HG03442 (cell line): ENCODE measurements at regions not wholly inside any gene's neighbourhood (a gene's known extent, or its start where the extent isn't known, plus 50 kb on each side); places are given as distances from the start of the nearest gene placed in this dataset.

Experiments
- ATAC-seq: cut with Tn5 transposase; IDR thresholded peaks from one replicate; pipeline ENCODE4 v1.9.1; 2021; ENCODE audit warnings: mild to moderate bottlenecking, moderate library complexity; ENCODE audit not compliant: unreplicated experiment

DNA sequence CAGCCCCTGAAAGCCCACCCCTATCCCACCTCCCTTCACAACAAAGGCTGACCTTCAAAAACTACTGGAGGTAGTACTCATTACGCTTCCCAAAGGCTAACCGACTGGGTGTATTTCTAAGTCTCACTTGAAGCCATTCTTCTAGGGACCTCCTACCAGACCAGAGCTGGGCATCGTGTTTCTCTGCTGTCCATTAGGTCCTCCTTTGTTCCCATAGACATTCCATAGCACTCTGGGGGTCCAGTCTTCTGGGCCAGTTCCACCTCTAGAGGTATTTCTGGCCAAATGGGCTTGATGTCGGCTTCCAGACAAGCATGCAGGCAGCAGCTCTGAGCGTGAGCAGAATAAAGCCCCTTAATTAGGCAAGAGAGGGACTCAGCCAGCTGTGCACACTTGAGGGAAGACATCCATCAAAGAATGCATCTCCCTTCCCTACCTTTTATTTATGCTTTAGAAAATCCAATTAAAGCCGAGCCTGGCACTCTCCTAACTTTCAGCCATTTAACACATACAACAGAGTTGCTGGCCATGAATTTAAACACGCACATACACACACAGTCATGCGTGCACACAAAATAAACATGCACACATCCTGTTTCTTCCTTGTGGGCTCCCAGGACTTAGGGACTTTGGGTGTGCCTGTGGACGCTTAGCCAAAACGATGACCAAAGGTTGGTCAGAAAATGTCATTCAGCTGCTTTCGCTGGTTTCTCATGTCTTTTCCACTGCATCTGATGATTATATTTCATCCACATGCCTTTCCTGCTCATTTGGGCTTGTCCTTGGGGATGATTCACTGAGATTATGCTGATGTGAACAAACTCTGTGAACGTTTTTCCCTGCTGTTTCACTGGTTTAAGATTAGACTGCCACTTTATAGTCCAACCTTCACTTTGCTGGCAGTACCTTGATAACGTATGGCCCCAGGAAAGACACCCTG, 362.0 kb upstream of the NFE2L3 start:
- no peak for ATAC-seq

DNA sequence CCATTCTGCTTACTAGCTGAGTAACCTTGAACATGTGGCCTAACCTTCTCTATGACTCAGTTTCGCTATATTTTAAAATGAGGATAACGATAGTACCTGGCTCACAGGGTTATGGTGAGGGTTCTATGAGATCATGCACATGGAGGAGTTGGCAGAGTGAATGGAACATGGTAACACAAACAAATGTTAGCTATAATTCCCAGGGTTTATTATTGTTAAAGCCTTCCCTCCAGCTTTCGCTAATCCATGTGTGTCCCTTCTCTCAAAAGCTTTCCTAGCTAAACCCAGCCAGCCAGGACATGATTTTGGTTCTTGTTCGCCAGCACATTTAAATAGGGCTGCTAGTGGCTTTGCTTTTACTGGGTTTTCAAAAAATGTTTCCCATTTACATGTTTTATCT, 361.0 kb upstream of the NFE2L3 start:
- ATAC-seq, result no peak

DNA sequence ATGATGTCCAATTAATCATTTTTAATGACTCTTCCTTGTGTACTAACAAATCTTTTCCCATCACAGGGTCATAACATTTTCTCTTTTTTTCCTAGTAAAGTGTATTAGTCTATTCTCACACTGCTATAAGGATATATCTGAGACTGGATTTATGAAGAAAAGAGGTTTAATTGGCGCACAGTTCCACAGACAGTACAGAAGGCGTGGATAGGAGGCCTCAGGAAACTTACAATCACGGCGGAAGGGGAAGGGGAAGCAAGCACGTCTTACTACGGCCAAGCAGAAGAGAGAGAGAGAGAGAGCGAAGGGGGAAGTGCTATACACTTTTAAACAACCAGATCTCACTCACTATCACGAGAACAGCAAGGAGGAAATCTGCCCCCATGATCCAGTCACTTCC, 359.4 kb upstream of the NFE2L3 start:
- ATAC-seq, result no peak

- no peak for ATAC-seq
These were observed 356.2 kb upstream of the NFE2L3 start for GRCh38 chr7:25795824-25796235.

- ATAC-seq, result no peak
These were observed 353.7 kb upstream of the NFE2L3 start for GRCh38 chr7:25798344-25798743.

DNA sequence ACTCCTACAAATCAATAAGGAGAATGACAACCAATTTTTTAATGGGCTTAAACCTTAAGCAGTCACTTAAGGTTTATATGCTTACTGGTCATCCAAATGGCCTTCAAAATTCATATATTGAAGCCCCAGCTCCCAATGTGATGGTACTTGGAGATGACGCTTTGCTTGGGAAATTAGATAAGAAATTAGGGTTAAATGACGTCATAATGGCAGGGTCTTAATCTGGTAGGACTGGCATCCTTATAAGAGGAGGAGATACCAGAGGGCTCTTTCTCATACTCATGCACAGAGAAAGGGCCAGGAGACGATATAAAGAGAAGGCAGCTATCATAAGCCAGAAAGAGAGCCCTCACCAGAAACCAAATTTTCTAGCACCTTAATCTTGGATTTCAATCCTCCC, 350.8 kb upstream of the NFE2L3 start:
- no peak for ATAC-seq

DNA sequence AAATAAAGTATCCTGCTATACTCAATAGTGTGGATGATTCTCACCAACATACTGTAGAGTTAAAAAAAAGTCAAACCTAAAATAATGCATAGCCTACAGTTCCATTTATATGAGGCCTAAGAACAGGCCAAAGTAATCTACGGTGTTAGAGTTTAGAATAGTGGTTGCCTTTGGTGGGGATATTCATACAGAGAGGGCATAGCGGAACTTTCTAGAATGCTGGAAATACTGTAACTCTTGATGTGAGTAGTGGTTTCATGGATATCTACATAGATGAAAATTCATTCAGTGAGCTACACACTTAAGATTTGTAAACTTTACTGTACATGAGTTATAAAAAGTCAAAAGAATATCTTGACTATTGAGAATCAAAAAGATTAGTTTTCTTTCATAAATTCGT, 349.9 kb upstream of the NFE2L3 start:
- no peak for ATAC-seq

GRCh38 chr7:25802473-25802872, 349.5 kb upstream of the NFE2L3 start:
- ATAC-seq, result peak; percentile 61

DNA sequence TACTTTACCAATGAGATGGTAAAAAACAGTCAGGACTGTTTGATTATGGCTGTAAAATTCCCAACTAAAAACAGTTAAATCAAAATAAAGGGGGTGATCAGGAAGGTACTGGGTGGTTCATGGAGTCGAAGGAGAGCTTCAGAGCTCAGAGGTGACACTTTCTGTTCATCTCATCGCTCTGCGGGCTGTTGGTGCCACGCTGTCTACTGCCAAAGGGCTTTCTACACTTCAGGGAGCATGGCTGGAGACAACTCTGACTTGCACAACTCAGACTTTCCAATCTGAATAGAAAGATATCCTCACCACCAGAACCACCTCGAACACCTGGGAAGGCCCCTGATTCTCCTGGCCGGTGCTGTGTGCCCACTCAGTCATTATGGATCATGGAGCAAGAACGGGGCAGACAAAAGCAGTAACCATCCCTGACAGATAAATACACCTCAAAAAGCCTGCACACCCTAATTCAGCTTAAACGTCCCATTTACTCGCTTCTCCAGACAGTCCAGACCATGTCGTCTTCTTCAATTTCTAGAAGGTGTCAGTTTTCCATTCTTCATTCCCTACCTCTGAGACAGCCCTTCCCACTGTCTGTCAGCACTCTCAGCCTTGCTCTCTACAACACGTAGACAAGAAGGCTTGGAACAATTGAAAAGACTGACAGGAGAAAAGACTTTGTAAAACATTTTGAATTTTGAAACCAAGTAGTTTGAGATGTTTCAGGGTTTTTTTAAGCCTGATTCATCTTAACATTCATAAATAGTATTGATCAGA, 348.7 kb upstream of the NFE2L3 start:
- ATAC-seq, result no peak

- no peak for ATAC-seq
These were observed 347.8 kb upstream of the NFE2L3 start for GRCh38 chr7:25804154-25804553.

GRCh38 chr7:25805027-25805687, 346.8 kb upstream of the NFE2L3 start:
- no peak for ATAC-seq

- no peak for ATAC-seq
These were observed 344.8 kb upstream of the NFE2L3 start for GRCh38 chr7:25807086-25807611.

- ATAC-seq, result no peak
These were observed 342.6 kb upstream of the NFE2L3 start for GRCh38 chr7:25809441-25809840.

GRCh38 chr7:25812086-25812850, 339.7 kb upstream of the NFE2L3 start:
- no peak for ATAC-seq

DNA sequence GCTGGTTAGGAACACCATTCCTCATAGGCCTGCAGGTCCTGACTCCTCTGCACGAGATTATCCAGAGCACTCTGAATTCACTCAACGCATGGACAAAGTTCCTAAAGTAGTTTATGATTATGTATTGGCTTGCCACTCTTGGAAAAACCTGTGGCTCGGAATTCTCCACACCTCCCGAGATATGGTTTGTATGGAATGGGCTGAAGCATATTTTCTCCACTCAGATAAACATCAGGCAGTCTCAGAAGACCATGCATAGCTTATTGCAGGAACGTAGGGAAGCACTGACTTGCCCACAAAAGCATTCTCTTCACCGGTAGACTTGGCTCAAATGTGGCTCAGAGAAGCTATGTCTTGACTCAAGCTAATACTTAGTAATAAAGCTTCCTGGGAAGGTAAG, 338.6 kb upstream of the NFE2L3 start:
- ATAC-seq, result no peak

DNA sequence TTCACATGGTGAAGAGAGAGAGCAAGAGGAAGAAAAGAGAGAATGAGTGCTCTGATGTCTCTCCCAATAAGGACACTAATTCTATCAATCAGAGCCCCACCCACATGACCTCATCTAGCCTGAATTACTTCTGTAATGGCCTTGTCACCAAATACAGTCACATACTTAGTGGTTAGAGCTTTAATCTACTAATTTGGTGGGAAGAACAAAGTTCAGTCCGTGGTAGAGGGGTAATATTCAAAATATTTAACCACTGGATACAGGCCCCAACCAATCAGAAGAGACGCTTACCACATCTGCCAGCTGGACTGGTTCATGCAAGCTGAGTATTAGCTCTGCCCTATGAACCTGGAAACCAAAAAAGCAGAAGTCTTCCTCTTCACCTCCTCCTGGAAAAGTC, 336.3 kb upstream of the NFE2L3 start:
- no peak for ATAC-seq

DNA sequence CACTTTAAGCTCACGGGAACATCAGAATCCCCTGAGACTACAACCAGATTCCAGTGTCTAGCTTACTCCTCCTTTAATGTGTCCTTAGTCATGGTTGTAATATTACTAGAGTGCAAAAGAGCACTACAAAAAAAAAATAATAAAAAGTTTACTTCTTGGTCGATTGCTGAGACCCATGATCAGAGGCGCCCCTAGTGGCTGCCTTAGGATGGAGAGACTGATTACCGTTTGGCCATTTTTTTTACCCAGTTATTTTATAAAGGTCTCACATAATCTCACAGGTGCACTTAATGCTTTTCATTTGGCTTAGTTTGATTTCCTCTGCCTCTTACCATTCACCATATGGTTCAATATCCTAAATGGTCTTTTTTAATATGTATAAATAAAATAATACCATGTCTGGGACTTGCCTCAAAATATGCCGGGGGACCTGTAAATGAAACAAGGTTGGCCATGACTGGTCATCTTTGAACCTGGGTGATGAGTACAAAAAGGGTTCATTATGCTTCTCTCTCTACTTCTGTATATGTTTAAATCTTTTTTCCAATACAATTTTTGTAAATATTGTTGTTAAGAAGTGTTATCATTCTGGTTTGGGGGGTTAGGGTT, 331.5 kb upstream of the NFE2L3 start:
- no peak for ATAC-seq

GRCh38 chr7:25821225-25821624, 330.8 kb upstream of the NFE2L3 start:
- ATAC-seq, result no peak

- ATAC-seq, result no peak
These were observed 329.2 kb upstream of the NFE2L3 start for GRCh38 chr7:25822823-25823222.

GRCh38 chr7:25823571-25823970, 328.4 kb upstream of the NFE2L3 start:
- ATAC-seq, result no peak
